H9 (cell line): ENCODE measurements at regions not wholly inside any gene's neighbourhood (a gene's known extent, or its start where the extent isn't known, plus 50 kb on each side); places are given as distances from the start of the nearest gene placed in this dataset.

ENCODE experiments used
- DNase-seq: peaks from one replicate; pipeline ENCODE4 v3.0.0-alpha.2; 2017
- H2AFZ ChIP-seq: one replicate; pipeline ENCODE4 v1.6.1; 2013; ENCODE audit warnings: mild to moderate bottlenecking, low read length, control low read depth, moderate library complexity
- H2AK5ac ChIP-seq: 2 replicates; pipeline ENCODE4 v1.6.1; 2013; ENCODE audit warnings: low read length, control low read depth, mixed read lengths; ENCODE audit not compliant: insufficient read length
- H2BK120ac ChIP-seq: one replicate; pipeline ENCODE4 v1.6.1; 2013; ENCODE audit warnings: low read depth, mild to moderate bottlenecking, low read length, control low read depth, inconsistent platforms; ENCODE audit not compliant: poor library complexity, severe bottlenecking
- H2BK12ac ChIP-seq: 2 replicates; pipeline ENCODE4 v1.6.1; 2013; ENCODE audit warnings: low read length, control low read depth, mixed read lengths, low read depth; ENCODE audit not compliant: insufficient read length
- H2BK15ac ChIP-seq: 2 replicates; pipeline ENCODE4 v1.6.1; 2013; ENCODE audit warnings: low read depth, low read length, control low read depth
- H2BK20ac ChIP-seq: one replicate; pipeline ENCODE4 v1.6.1; 2013; ENCODE audit warnings: low read depth, mild to moderate bottlenecking, low read length, control low read depth, inconsistent platforms; ENCODE audit not compliant: poor library complexity, severe bottlenecking
- H2BK5ac ChIP-seq: 2 replicates; pipeline ENCODE4 v1.6.1; 2013; ENCODE audit warnings: low read length, control low read depth, mixed read lengths; ENCODE audit not compliant: insufficient read length
- H3K14ac ChIP-seq: 2 replicates; pipeline ENCODE4 v1.6.1; 2013; ENCODE audit warnings: low read length, control low read depth; ENCODE audit not compliant: insufficient read depth
- H3K18ac ChIP-seq: 2 replicates; pipeline ENCODE4 v1.6.1; 2013; ENCODE audit warnings: low read depth, mild to moderate bottlenecking, mixed read lengths, low read length, control low read depth; ENCODE audit not compliant: insufficient read length
- H3K23ac ChIP-seq: 2 replicates; pipeline ENCODE4 v1.6.1; 2013; ENCODE audit warnings: low read length, control low read depth, mixed read lengths, low read depth; ENCODE audit not compliant: insufficient read length
- H3K23me2 ChIP-seq: 2 replicates; pipeline ENCODE4 v1.6.1; 2013; ENCODE audit warnings: low read depth, mild to moderate bottlenecking, mixed read lengths, low read length, control low read depth; ENCODE audit not compliant: insufficient read length, poor library complexity, severe bottlenecking
- H3K27ac ChIP-seq: 2 replicates; pipeline ENCODE4 v1.5.1; 2013; ENCODE audit warnings: low read length, control low read depth, mixed read lengths, low read depth; ENCODE audit not compliant: insufficient read length
- H3K27me3 ChIP-seq: 2 replicates; pipeline ENCODE4 v1.6.1; 2013; ENCODE audit warnings: low read length, control low read depth, inconsistent platforms; ENCODE audit not compliant: insufficient read depth
- H3K4ac ChIP-seq: 2 replicates; pipeline ENCODE4 v1.6.1; 2013; ENCODE audit warnings: low read depth, mild to moderate bottlenecking, control low read depth, inconsistent platforms, low read length, moderate library complexity
- H3K4me1 ChIP-seq: 2 replicates; pipeline ENCODE4 v1.6.1; 2013; ENCODE audit warnings: low read length, control low read depth, inconsistent platforms; ENCODE audit not compliant: insufficient read depth
- H3K4me2 ChIP-seq: 2 replicates; pipeline ENCODE4 v1.6.1; 2013; ENCODE audit warnings: low read length, control low read depth, mixed read lengths; ENCODE audit not compliant: insufficient read length, insufficient read depth
- H3K56ac ChIP-seq: 2 replicates; pipeline ENCODE4 v1.6.1; 2013; ENCODE audit warnings: low read depth, mild to moderate bottlenecking, mixed read lengths, low read length, control low read depth; ENCODE audit not compliant: insufficient read length
- H3K79me1 ChIP-seq: 2 replicates; pipeline ENCODE4 v1.6.1; 2013; ENCODE audit warnings: low read depth, mild to moderate bottlenecking, moderate library complexity, low read length, control low read depth, inconsistent platforms; ENCODE audit not compliant: insufficient read depth, poor library complexity, severe bottlenecking
- H3K79me2 ChIP-seq: 2 replicates; pipeline ENCODE4 v1.6.1; 2013; ENCODE audit warnings: low read length, control low read depth, inconsistent platforms; ENCODE audit not compliant: insufficient read depth
- H3K9ac ChIP-seq: 2 replicates; pipeline ENCODE4 v1.6.1; 2013; ENCODE audit warnings: low read length, control low read depth, mixed read lengths; ENCODE audit not compliant: insufficient read length; ENCODE audit errors: extremely low read depth
- H3K9me3 ChIP-seq: one replicate; pipeline ENCODE4 v1.6.1; 2013; ENCODE audit warnings: low read depth, low read length, inconsistent platforms; ENCODE audit not compliant: control insufficient read depth
- H3T11ph ChIP-seq: one replicate; pipeline ENCODE4 v1.6.1; 2013; ENCODE audit warnings: mild to moderate bottlenecking, low read length, control low read depth, inconsistent platforms
- H4K20me1 ChIP-seq: one replicate; pipeline ENCODE4 v1.6.1; 2013; ENCODE audit not compliant: control insufficient read depth, insufficient read length, insufficient read depth
- H4K5ac ChIP-seq: 2 replicates; pipeline ENCODE4 v1.6.1; 2013; ENCODE audit warnings: low read depth, mild to moderate bottlenecking, mixed read lengths, low read length, control low read depth; ENCODE audit not compliant: insufficient read length
- H4K8ac ChIP-seq: replicated peaks from 2 replicates; pipeline ENCODE4 v1.6.1; 2013; ENCODE audit warnings: low read length, control low read depth, mixed read lengths, low read depth; ENCODE audit not compliant: insufficient read length
- H4K91ac ChIP-seq: 2 replicates; pipeline ENCODE4 v1.6.1; 2013; ENCODE audit warnings: low read depth, mild to moderate bottlenecking, moderate library complexity, mixed read lengths, low read length, control low read depth; ENCODE audit not compliant: insufficient read length
- H3K27ac Mint-ChIP-seq, 3 experiments: 2 replicates in 2 of 3; 3 replicates in 1 of 3; pipeline ENCODE4 v1.8.0; 2020 to 2021; ENCODE audit warnings: mixed read lengths in 3 of 3, mild to moderate bottlenecking in 1 of 3, moderate library complexity in 1 of 3
- H3K27me3 Mint-ChIP-seq: 2 replicates; pipeline ENCODE4 v1.8.0; 2021; ENCODE audit warnings: low read depth, mild to moderate bottlenecking, moderate library complexity, mixed read lengths
- H3K36me3 Mint-ChIP-seq, 3 experiments: 2 replicates in 2 of 3; 3 replicates in 1 of 3; pipeline ENCODE4 v1.8.0; 2020 to 2021; ENCODE audit warnings: low read depth in 3 of 3, mixed read lengths in 3 of 3; ENCODE audit not compliant: insufficient read depth in 1 of 3
- H3K4me1 Mint-ChIP-seq, 2 experiments: 2 replicates each; pipeline ENCODE4 v1.8.0; 2020; ENCODE audit warnings: mixed read lengths in 2 of 2
- H3K4me3 Mint-ChIP-seq, 2 experiments: 2 replicates in 1 of 2; 3 replicates in 1 of 2; pipeline ENCODE4 v1.8.0; 2020 to 2021; ENCODE audit warnings: mild to moderate bottlenecking in 2 of 2, mixed read lengths in 2 of 2, moderate library complexity in 1 of 2
- H3K9me3 Mint-ChIP-seq, 2 experiments: 2 replicates in 1 of 2; 3 replicates in 1 of 2; pipeline ENCODE4 v1.8.0; 2020; ENCODE audit warnings: mild to moderate bottlenecking in 2 of 2, mixed read lengths in 2 of 2, moderate library complexity in 1 of 2
- CTCF ChIP-seq: fragments of 200-600 bp; sonication (generic); conservative IDR thresholded peaks from 3 replicates; pipeline ENCODE4 v1.8.0; 2021; ENCODE audit warnings: antibody characterized with exemption, mild to moderate bottlenecking
- WGBS: extraction: QIAGEN DNeasy Blood & Tissue Kit; methylation state at CpG from one replicate; pipeline ENCODE4 v1.1.7; 2013; ENCODE audit warnings: missing lambda C conversion rate, low lambda C conversion rate, mixed read lengths; ENCODE audit not compliant: insufficient read length; ENCODE audit errors: extremely low coverage; 5-methylcytosine and 5-hydroxymethylcytosine counted together

GRCh38 chr20:60304026-60304590 is 345.9 kb downstream of the CDH26 start:
- Histone ChIP-seq H3K79me1 (no peaks in the 10 kb centered on the region), H2BK20ac (no peak overlapping the region), H3K79me2 (no peaks in the 10 kb centered on the region), H3K4me1 (no peaks in the 10 kb centered on the region), H3K56ac (no peak overlapping the region), H3K4ac (no peak overlapping the region), H2AFZ (no peak overlapping the region), H4K5ac (no peak overlapping the region), H3K27ac (no peak overlapping the region), H4K20me1 (no peaks in the 10 kb centered on the region), H3K27me3 (no peaks in the 10 kb centered on the region), H2BK5ac (no peak overlapping the region), H3K14ac (no peak overlapping the region), H2BK15ac (no peak overlapping the region), H4K8ac (no peak overlapping the region), H3K9me3 (no peaks in the 10 kb centered on the region), H4K91ac (no peak overlapping the region), H3K23me2 (no peaks in the 10 kb centered on the region), H2AK5ac (no peak overlapping the region), H3K4me2 (no peak overlapping the region), H3K9ac (no peak overlapping the region), H3K18ac (no peak overlapping the region), H3K23ac (no peak overlapping the region), H3T11ph (no peak overlapping the region), H2BK120ac (no peak overlapping the region), H2BK12ac (no peak overlapping the region)
- TF ChIP-seq CTCF = no peak
- Mint-ChIP-seq H3K4me3 (no peak overlapping the region), H3K4me1 (peaks cover 0 to 2% of the 10 kb centered on the region in 2 experiments; a peak in 1 of 4 replicates), H3K27ac (no peak overlapping the region), H3K27me3 (peaks cover 10% of the 10 kb centered on the region; the same call in 1 of the 2 replicates), H3K36me3 (no peaks in the 10 kb centered on the region), H3K9me3 (no peaks in the 10 kb centered on the region)
- no CpG with 5 or more reads among the region's 7 CpGs for WGBS
- no peak for DNase-seq
